Activated CD8-positive, alpha-beta T cell treated with anti-CD3 and anti-CD28 coated beads, Interleukin-2, amount 10 ng/mL, durations not matched to agents 7 days and 5 days (primary cell): ENCODE measurements at regions not wholly inside any gene's neighbourhood (a gene's known extent, or its start where the extent isn't known, plus 50 kb on each side); places are given as distances from the start of the nearest gene placed in this dataset.

ENCODE experiments used
- ATAC-seq: fragments of 150-1000 bp; cut with Tn5 transposase; one replicate; pipeline ENCODE4 v1.10.0; 2021; ENCODE audit warnings: moderate library complexity
- CTCF ChIA-PET: fragments of 350-600 bp; sonication (Branson Sonifier 250); formaldehyde crosslinking; loops from one replicate; lab custom pipeline; 2021; ENCODE audit warnings: antibody characterized with exemption; lab: Charles Lee
- POLR2A ChIA-PET: fragments of 350-600 bp; sonication (Branson Sonifier 250); formaldehyde crosslinking; loops from one replicate; lab custom pipeline; 2021; ENCODE audit warnings: antibody characterized with exemption; lab: Charles Lee
- DNase-seq: peaks from one replicate; pipeline ENCODE4 v3.0.0-alpha.2; 2020
- H3K27ac Mint-ChIP-seq: one replicate; pipeline ENCODE4 v1.8.0; 2021; ENCODE audit warnings: mild to moderate bottlenecking, mixed read lengths
- H3K27me3 Mint-ChIP-seq: one replicate; pipeline ENCODE4 v1.8.0; 2021; ENCODE audit warnings: low read depth, mixed read lengths
- H3K36me3 Mint-ChIP-seq: one replicate; pipeline ENCODE4 v1.8.0; 2021; ENCODE audit warnings: low read depth, mixed read lengths
- H3K4me1 Mint-ChIP-seq: one replicate; pipeline ENCODE4 v1.8.0; 2021; ENCODE audit warnings: low read depth, mixed read lengths
- H3K4me3 Mint-ChIP-seq: one replicate; pipeline ENCODE4 v1.8.0; 2021; ENCODE audit warnings: mild to moderate bottlenecking, mixed read lengths
- H3K9me3 Mint-ChIP-seq: one replicate; pipeline ENCODE4 v1.8.0; 2022; ENCODE audit warnings: mixed read lengths; ENCODE audit not compliant: insufficient read depth

- ChIA-PET CTCF (no interaction called here), POLR2A (no interaction called here)
- ATAC-seq: no peak
- no peak overlapping the region for H3K4me3 Mint-ChIP-seq
- H3K36me3 Mint-ChIP-seq: no peaks in the 10 kb centered on the region
- no peak for DNase-seq
- no peaks in the 10 kb centered on the region for H3K4me1 Mint-ChIP-seq
- no peaks in the 10 kb centered on the region for H3K9me3 Mint-ChIP-seq
- no peak overlapping the region for H3K27ac Mint-ChIP-seq
- peaks cover 3% of the 10 kb centered on the region for H3K27me3 Mint-ChIP-seq
These were observed 86.2 kb upstream of the BLTP1 start for GRCh38 chr4:122065915-122066314.

GRCh38 chr4:122065149-122065548 lies 87.0 kb upstream of the BLTP1 start:
- DNase-seq (no peak), ATAC-seq (no peak)
- CTCF ChIA-PET: no interaction called here
- no peak overlapping the region for H3K4me3 Mint-ChIP-seq
- no peaks in the 10 kb centered on the region for H3K36me3 Mint-ChIP-seq
- H3K9me3 Mint-ChIP-seq: no peaks in the 10 kb centered on the region
- H3K27me3 Mint-ChIP-seq: peaks cover 5% of the 10 kb centered on the region
- H3K4me1 Mint-ChIP-seq: no peaks in the 10 kb centered on the region
- POLR2A ChIA-PET: interaction anchor here (0.5 kb wide), 1 partner anchor 552 kb away, joined by 3 read pairs; no protein-coding TSS in a partner anchor
- no peak overlapping the region for H3K27ac Mint-ChIP-seq

- Mint-ChIP-seq H3K4me1 (no peaks in the 10 kb centered on the region), H3K9me3 (no peaks in the 10 kb centered on the region), H3K27me3 (peaks cover 3% of the 10 kb centered on the region), H3K4me3 (no peak overlapping the region), H3K36me3 (no peaks in the 10 kb centered on the region), H3K27ac (no peak overlapping the region)
- DNase-seq: no peak
- ChIA-PET POLR2A (interaction anchor here (0.6 kb wide), 1 partner anchor 215 kb away, joined by 3 read pairs; no protein-coding TSS in a partner anchor), CTCF (no interaction called here)
- no peak for ATAC-seq
These were observed 98.9 kb upstream of the BLTP1 start for GRCh38 chr4:122053186-122053585.

- Mint-ChIP-seq H3K36me3 (no peaks in the 10 kb centered on the region), H3K27ac (no peak overlapping the region), H3K4me1 (no peaks in the 10 kb centered on the region), H3K27me3 (peaks cover 3% of the 10 kb centered on the region), H3K9me3 (no peaks in the 10 kb centered on the region), H3K4me3 (no peak overlapping the region)
- ATAC-seq: no peak
- ChIA-PET CTCF (no interaction called here), POLR2A (interaction anchor here (0.6 kb wide), 1 partner anchor 216 kb away, joined by 3 read pairs; no protein-coding TSS in a partner anchor)
- no peak for DNase-seq
These were observed 99.5 kb upstream of the BLTP1 start for GRCh38 chr4:122052677-122053076.

- POLR2A ChIA-PET: no interaction called here
- no peak for DNase-seq
- CTCF ChIA-PET: no interaction called here
- H3K4me1 Mint-ChIP-seq: no peaks in the 10 kb centered on the region
- peaks cover under 1% of the 10 kb centered on the region for H3K27me3 Mint-ChIP-seq
- no peak overlapping the region for H3K4me3 Mint-ChIP-seq
- no peaks in the 10 kb centered on the region for H3K36me3 Mint-ChIP-seq
- H3K9me3 Mint-ChIP-seq: no peaks in the 10 kb centered on the region
- no peak for ATAC-seq
- no peak overlapping the region for H3K27ac Mint-ChIP-seq
These were observed 99.0 kb upstream of the TRPC3 start for GRCh38 chr4:122050841-122051240.

GRCh38 chr4:122047456-122048425 lies 95.9 kb upstream of the TRPC3 start:
- ATAC-seq: no peak
- H3K27me3 Mint-ChIP-seq: peaks cover 9% of the 10 kb centered on the region
- no peaks in the 10 kb centered on the region for H3K4me1 Mint-ChIP-seq
- H3K36me3 Mint-ChIP-seq: no peaks in the 10 kb centered on the region
- ChIA-PET CTCF (interaction anchor here (0.7 kb wide), 1 partner anchor 531 kb away, joined by 3 read pairs; no protein-coding TSS in a partner anchor), POLR2A (interaction anchor here (0.6 kb wide), 1 partner anchor 28 kb away, joined by 3 read pairs; no protein-coding TSS in a partner anchor)
- DNase-seq: no peak
- no peak overlapping the region for H3K4me3 Mint-ChIP-seq
- H3K9me3 Mint-ChIP-seq: no peaks in the 10 kb centered on the region
- H3K27ac Mint-ChIP-seq: no peak overlapping the region

GRCh38 chr4:122046255-122046654 lies 94.4 kb upstream of the TRPC3 start:
- H3K27me3 Mint-ChIP-seq: peaks cover 13% of the 10 kb centered on the region
- ChIA-PET POLR2A (no interaction called here), CTCF (no interaction called here)
- no peak overlapping the region for H3K27ac Mint-ChIP-seq
- ATAC-seq: no peak
- no peaks in the 10 kb centered on the region for H3K36me3 Mint-ChIP-seq
- DNase-seq: no peak
- no peak overlapping the region for H3K4me3 Mint-ChIP-seq
- H3K4me1 Mint-ChIP-seq: no peaks in the 10 kb centered on the region
- no peaks in the 10 kb centered on the region for H3K9me3 Mint-ChIP-seq

- Mint-ChIP-seq H3K27ac (no peak overlapping the region), H3K36me3 (no peaks in the 10 kb centered on the region), H3K9me3 (no peaks in the 10 kb centered on the region), H3K4me3 (no peak overlapping the region), H3K27me3 (peaks cover 16% of the 10 kb centered on the region), H3K4me1 (no peaks in the 10 kb centered on the region)
- ChIA-PET CTCF (no interaction called here), POLR2A (no interaction called here)
- DNase-seq (no peak), ATAC-seq (no peak)
These were observed 93.7 kb upstream of the TRPC3 start for GRCh38 chr4:122045533-122045932.

GRCh38 chr4:122044501-122044900 lies 92.6 kb upstream of the TRPC3 start:
- CTCF ChIA-PET: interaction anchor here (0.6 to 1.1 kb wide), 2 partner anchors 11 to 24 kb away, joined by 3 read pairs; no protein-coding TSS in a partner anchor
- no peaks in the 10 kb centered on the region for H3K4me1 Mint-ChIP-seq
- ATAC-seq: no peak

GRCh38 chr4:122041312-122041711 lies 89.5 kb upstream of the TRPC3 start:
- ChIA-PET CTCF (no interaction called here), POLR2A (no interaction called here)
- no peaks in the 10 kb centered on the region for H3K36me3 Mint-ChIP-seq
- no peak overlapping the region for H3K4me3 Mint-ChIP-seq
- no peaks in the 10 kb centered on the region for H3K4me1 Mint-ChIP-seq
- ATAC-seq: no peak
- peaks cover 20% of the 10 kb centered on the region for H3K27me3 Mint-ChIP-seq
- H3K27ac Mint-ChIP-seq: no peak overlapping the region
- no peaks in the 10 kb centered on the region for H3K9me3 Mint-ChIP-seq
- no peak for DNase-seq

More at GRCh38 chr4:122044501-122044900, 92.6 kb upstream of the TRPC3 start:
- Mint-ChIP-seq H3K36me3 (no peaks in the 10 kb centered on the region), H3K9me3 (no peaks in the 10 kb centered on the region), H3K27ac (no peak overlapping the region), H3K27me3 (peaks cover 18% of the 10 kb centered on the region), H3K4me3 (no peak overlapping the region)
- DNase-seq: no peak
- POLR2A ChIA-PET: no interaction called here

GRCh38 chr4:122038896-122039295 lies 87.0 kb upstream of the TRPC3 start:
- no peaks in the 10 kb centered on the region for H3K9me3 Mint-ChIP-seq
- ATAC-seq (no peak), DNase-seq (no peak)
- no peak overlapping the region for H3K27ac Mint-ChIP-seq
- peaks cover 21% of the 10 kb centered on the region for H3K27me3 Mint-ChIP-seq
- no peaks in the 10 kb centered on the region for H3K4me1 Mint-ChIP-seq
- H3K4me3 Mint-ChIP-seq: no peak overlapping the region
- H3K36me3 Mint-ChIP-seq: no peaks in the 10 kb centered on the region
- CTCF ChIA-PET: no interaction called here
- POLR2A ChIA-PET: no interaction called here

- DNase-seq: no peak
- Mint-ChIP-seq H3K27ac (no peak overlapping the region), H3K4me3 (no peak overlapping the region), H3K27me3 (peaks cover 22% of the 10 kb centered on the region), H3K36me3 (no peaks in the 10 kb centered on the region), H3K9me3 (no peaks in the 10 kb centered on the region), H3K4me1 (no peaks in the 10 kb centered on the region)
- CTCF ChIA-PET: no interaction called here
- POLR2A ChIA-PET: no interaction called here
- ATAC-seq: no peak
These were observed 82.8 kb upstream of the TRPC3 start for GRCh38 chr4:122034619-122035018.
